GM19239 (cell line): ENCODE measurements at regions not wholly inside any gene's neighbourhood (a gene's known extent, or its start where the extent isn't known, plus 50 kb on each side); places are given as distances from the start of the nearest gene placed in this dataset.
A peak's percentile ranks its signal among the peaks of the same experiment; 100 is the strongest.
"Not testable (repeated sequence)": the region's sequence is repeated elsewhere in the genome, so short reads cannot be mapped to it uniquely, and the experiment has no call there.

ENCODE experiments used
- DNase-seq: peaks from one replicate; pipeline ENCODE4 v3.0.0; 2011; ENCODE audit warnings: low spot score; ENCODE audit not compliant: insufficient read length
- FAIRE-seq: peaks from 2 replicates; lab custom pipeline; 2011; peaks lifted over from hg19 to GRCh38; lab: Jason Lieb, UNC

DNA sequence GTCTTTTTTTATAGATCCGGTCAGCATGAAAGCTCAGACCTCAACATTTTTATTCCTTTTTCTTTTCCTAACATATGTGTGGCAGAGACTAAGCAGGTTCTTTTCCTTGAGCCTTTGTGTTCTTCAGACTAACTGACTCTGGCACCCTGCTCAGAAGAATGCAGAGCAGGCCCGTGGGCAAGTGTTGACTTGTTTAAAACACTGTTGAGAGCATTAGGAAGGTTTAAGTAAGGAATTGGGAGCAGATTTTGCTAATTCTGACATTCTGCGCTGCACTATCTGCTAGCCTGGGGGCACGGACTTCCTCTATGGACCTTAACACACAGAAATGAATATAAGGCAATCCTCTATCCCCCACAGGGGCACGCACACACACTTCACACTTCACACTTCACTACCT is 182.5 kb upstream of the PIK3R1 start:
- DNase-seq = no peak
- FAIRE-seq = no peak

DNA sequence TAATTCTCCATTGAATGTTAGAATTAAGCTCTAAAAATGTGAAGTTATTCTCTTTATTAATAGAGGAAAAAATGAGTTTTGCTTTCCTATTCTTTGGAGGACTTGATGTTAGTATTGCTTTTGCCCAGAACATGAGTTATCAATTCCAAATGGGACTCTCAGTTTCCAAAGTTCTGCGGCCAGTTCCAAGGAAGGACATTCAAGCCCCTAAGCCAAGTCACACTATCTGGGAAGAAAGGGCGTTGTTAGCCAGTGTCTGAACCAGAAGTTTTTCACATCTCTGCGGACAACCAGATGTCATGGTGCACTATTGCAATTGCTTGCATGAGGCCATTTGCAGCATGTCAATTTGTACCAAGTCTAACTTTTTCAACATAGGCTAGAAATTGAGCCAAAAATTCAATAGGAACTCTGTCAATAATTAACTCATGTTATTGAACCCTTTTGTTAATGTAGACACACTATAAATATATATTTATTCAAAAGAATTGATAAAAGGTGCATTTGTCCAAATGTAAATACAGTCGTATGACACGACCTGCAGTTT is 183.3 kb upstream of the PIK3R1 start:
- DNase-seq (no peak), FAIRE-seq (no peak)

GRCh38 chr5:68028131-68028727 is 187.3 kb upstream of the PIK3R1 start:
- no peak for FAIRE-seq

DNA sequence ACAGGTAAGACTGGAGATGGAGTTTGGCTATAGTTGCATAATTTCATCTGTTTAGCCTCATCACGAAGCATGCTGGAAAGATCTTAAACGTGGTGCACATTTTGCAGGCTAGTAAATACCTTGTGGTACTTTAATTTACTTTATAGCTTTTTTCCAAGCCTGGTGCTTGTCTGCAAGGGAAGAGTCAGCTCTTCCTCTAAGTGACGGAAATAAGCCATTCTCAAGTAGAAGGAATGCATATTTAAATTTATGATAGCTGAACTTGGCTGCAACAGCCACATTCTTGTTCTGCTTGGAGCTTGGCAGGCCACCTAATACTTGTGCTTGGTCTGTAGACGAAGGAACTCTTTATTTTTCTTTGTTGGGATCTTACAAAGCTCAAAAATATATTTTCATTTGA is 188.0 kb upstream of the PIK3R1 start:
- FAIRE-seq = no peak
- DNase-seq = no peak

More at GRCh38 chr5:68028131-68028727, 187.3 kb upstream of the PIK3R1 start:
- no peak for DNase-seq

- FAIRE-seq (no peak), DNase-seq (no peak)
Observed at GRCh38 chr5:68026092-68026885, 189.3 kb upstream of the PIK3R1 start.

DNA sequence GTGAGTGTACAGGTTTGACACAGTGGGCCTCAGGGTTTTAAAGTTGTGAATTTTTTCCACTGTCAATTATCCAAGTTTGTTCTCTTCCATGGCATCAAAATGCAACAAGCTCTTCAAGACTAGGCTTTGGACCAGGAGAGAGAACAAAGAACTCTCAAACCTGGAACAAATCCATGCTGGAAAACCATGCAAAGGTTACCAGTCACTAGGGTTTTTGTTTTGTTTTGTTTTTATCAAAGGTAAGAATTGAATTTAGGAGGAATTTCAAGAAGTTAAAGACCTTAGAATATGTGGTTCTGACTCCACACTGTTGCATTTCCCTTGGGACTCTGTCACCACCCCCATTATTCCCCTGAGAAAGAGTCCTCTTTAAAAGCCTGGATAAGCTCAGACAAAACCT is 191.1 kb upstream of the PIK3R1 start:
- FAIRE-seq (peak; percentile 52), DNase-seq (no peak)

GRCh38 chr5:68021916-68022315 is 193.6 kb upstream of the PIK3R1 start:
- DNase-seq = no peak
- FAIRE-seq = no peak

DNA sequence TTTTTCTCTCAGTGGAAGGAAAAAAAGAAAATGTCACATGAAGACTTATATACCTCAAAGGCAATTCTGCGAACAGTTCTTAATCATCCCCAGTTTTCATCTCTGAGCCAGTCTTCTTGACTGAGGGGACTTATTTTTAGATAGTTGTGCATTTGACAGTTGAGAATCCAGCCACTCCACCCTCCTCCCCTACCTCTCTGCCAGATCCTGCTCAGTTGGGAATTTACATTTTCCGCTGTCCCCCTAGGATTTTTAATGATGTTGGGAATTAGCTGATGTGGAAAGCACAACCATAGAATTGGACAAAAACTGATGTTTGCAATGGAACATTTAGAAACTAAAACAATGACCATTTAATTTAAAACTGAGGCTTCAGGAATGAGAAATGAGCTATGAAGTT is 194.3 kb upstream of the PIK3R1 start:
- no peak for FAIRE-seq
- no peak for DNase-seq

GRCh38 chr5:68020461-68020969 is 195.0 kb upstream of the PIK3R1 start:
- not testable (repeated sequence) for FAIRE-seq, DNase-seq

- DNase-seq = no peak
Observed at GRCh38 chr5:68015381-68016302, 199.9 kb upstream of the PIK3R1 start.

GRCh38 chr5:68012831-68013230 is 202.7 kb upstream of the PIK3R1 start:
- no peak for DNase-seq
- no peak for FAIRE-seq

More at GRCh38 chr5:68015381-68016302, 199.9 kb upstream of the PIK3R1 start:
- no peak for FAIRE-seq

- FAIRE-seq (no peak), DNase-seq (no peak)
Observed at GRCh38 chr5:68012429-68012828, 203.1 kb upstream of the PIK3R1 start.

DNA sequence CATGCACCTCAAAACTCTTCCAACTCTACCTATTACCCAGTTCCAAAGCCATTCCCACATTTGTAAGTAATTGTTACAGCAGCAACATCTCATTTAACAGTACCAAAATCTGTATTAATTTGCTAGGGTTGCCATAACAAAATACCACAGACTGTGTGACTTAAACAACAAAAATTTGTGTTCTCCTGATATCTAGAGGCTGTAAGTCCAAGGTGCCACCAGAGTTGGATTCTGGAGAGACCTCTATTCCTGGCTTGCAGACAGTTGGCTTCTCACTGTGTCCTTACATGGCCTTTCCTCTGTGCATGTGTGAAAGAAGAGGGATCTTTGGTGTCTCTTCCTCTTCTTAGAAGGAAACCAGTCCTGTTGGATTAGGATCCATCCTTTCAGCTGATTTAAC is 203.8 kb upstream of the PIK3R1 start:
- no peak for FAIRE-seq
- no peak for DNase-seq

- no peak for DNase-seq
- no peak for FAIRE-seq
Observed at GRCh38 chr5:68011259-68011760, 204.2 kb upstream of the PIK3R1 start.

- FAIRE-seq (no peak), DNase-seq (no peak)
Observed at GRCh38 chr5:68010740-68011139, 204.8 kb upstream of the PIK3R1 start.

GRCh38 chr5:68007451-68007850 is 208.1 kb upstream of the PIK3R1 start:
- FAIRE-seq (no peak), DNase-seq (no peak)

GRCh38 chr5:68002836-68003235 is 212.7 kb upstream of the PIK3R1 start:
- DNase-seq (no peak), FAIRE-seq (no peak)

- FAIRE-seq = no peak
- no peak for DNase-seq
Observed at GRCh38 chr5:68000805-68001204, 214.8 kb upstream of the PIK3R1 start.

DNA sequence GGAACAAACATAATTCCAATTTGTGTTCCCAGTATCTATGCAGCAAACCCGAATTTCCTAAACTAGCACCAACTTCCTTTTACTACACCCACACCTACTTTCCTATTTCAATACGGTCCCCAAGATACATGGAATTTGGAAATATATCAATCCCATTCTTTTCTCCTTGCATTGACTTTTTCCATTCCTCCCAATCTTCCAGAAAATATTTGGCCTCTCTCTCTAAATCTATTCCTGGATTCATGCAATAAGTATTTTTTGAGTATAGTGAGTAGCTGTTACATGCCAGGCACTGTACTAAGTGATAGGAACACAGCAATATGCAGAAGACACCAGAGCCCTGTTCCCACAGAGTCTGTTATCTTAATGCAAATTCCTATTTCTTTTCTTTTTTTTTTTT is 216.2 kb upstream of the PIK3R1 start:
- no peak for FAIRE-seq
- no peak for DNase-seq

DNA sequence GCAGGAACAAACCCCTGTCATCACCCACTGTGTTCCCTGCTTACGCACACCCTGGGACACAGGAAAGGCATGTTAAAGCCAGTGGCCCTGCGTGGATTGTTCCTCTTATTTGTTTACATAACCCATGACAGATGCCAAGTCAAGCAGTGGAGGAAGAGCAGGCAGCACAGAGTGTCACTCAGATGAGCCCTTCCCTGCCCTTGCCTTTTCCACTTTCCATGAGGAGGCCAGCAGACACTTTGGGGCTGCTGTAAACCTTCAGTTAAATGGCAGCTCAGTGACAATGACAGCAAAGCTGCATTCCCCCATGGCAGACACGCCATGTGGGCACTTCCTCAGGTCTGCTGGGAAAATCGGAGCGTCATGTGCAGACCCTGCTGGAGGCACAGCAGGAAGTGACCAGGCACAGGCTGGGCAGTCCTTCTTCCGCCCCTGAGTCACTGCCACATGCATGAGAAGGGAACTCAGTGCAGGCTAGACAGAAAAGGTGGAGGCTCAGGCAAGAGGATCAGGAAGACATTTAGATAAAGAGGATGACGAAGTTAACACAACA is 216.8 kb upstream of the PIK3R1 start:
- no peak for FAIRE-seq
- no peak for DNase-seq
